Lower lobe of right lung (tissue), 2 donors: ENCODE measurements at regions not wholly inside any gene's neighbourhood (a gene's known extent, or its start where the extent isn't known, plus 50 kb on each side); places are given as distances from the start of the nearest gene placed in this dataset.

ENCODE experiments used
- ATAC-seq, 2 donors: fragments of 200-7000 bp; cut with Tn5 transposase; one replicate each; pipeline ENCODE4 v1.9.1; 2020 to 2022; ENCODE audit warnings: mild to moderate bottlenecking in 2 of 2, moderate library complexity in 2 of 2
- DNase-seq: peaks from one replicate; pipeline ENCODE4 v3.0.0-alpha.2; 2020
- H3K27ac ChIP-seq: fragments of 200-600 bp; one replicate; pipeline ENCODE4 v1.8.0; 2022
- H3K27me3 ChIP-seq: fragments of 200-600 bp; one replicate; pipeline ENCODE4 v1.8.0; 2022; ENCODE audit warnings: low read depth
- H3K36me3 ChIP-seq: fragments of 200-600 bp; one replicate; pipeline ENCODE4 v1.8.0; 2022; ENCODE audit warnings: mild to moderate bottlenecking
- H3K4me1 ChIP-seq: fragments of 200-600 bp; one replicate; pipeline ENCODE4 v1.8.0; 2022
- H3K4me3 ChIP-seq: fragments of 200-600 bp; one replicate; pipeline ENCODE4 v1.8.0; 2022; ENCODE audit warnings: mild to moderate bottlenecking
- H3K9me3 ChIP-seq: fragments of 200-600 bp; one replicate; pipeline ENCODE4 v1.8.0; 2022
- CTCF ChIP-seq: fragments of 200-600 bp; IDR thresholded peaks from one replicate; pipeline ENCODE4 v1.8.0; 2022; ENCODE audit warnings: antibody characterized with exemption, mild to moderate bottlenecking
- intact Hi-C: fragments of 100-400 bp; cut with DNase I; formaldehyde crosslinking; loops from one replicate; pipeline ENCODE4 v1.11.0; 2022
- donor health status: DM: no; HTN: yes; CAD: no; lungs with severe emphysema.

- no peaks in the 10 kb centered on the region for H3K9me3 ChIP-seq
- DNase-seq (no peak), ATAC-seq (no peak)
- H3K27ac ChIP-seq: no peak overlapping the region
- TF ChIP-seq CTCF: no peak
- intact Hi-C loops: no loop called here
- no peaks in the 10 kb centered on the region for H3K4me1 ChIP-seq
- H3K36me3 ChIP-seq: no peaks in the 10 kb centered on the region
- no peaks in the 10 kb centered on the region for H3K27me3 ChIP-seq
- no peak overlapping the region for H3K4me3 ChIP-seq
These were observed 355.3 kb upstream of the NEGR1 start for GRCh38 chr1:72637593-72637992.

- Histone ChIP-seq H3K4me3 (no peak overlapping the region), H3K27ac (no peak overlapping the region), H3K27me3 (no peaks in the 10 kb centered on the region), H3K4me1 (no peaks in the 10 kb centered on the region), H3K36me3 (no peaks in the 10 kb centered on the region), H3K9me3 (no peaks in the 10 kb centered on the region)
- DNase-seq (no peak), ATAC-seq (no peak)
- no peak for TF ChIP-seq CTCF
- intact Hi-C loops: no loop called here
These were observed 354.3 kb upstream of the NEGR1 start for GRCh38 chr1:72636631-72637030.

- intact Hi-C loops: no loop called here
- no peak for TF ChIP-seq CTCF
- Histone ChIP-seq H3K27me3 (no peaks in the 10 kb centered on the region), H3K4me3 (no peak overlapping the region), H3K9me3 (no peaks in the 10 kb centered on the region), H3K27ac (no peak overlapping the region), H3K4me1 (no peaks in the 10 kb centered on the region), H3K36me3 (no peaks in the 10 kb centered on the region)
- peak in 1 of 2 donors; percentile 34 for ATAC-seq
- no peak for DNase-seq
These were observed 353.4 kb upstream of the NEGR1 start for GRCh38 chr1:72635719-72636118.

GRCh38 chr1:72634946-72635345, 352.6 kb upstream of the NEGR1 start:
- ATAC-seq (no peak), DNase-seq (no peak)
- no peak overlapping the region for H3K4me3 ChIP-seq
- H3K27ac ChIP-seq: no peak overlapping the region
- no peak for TF ChIP-seq CTCF
- H3K27me3 ChIP-seq: no peaks in the 10 kb centered on the region
- no peaks in the 10 kb centered on the region for H3K36me3 ChIP-seq
- intact Hi-C loops: no loop called here
- no peaks in the 10 kb centered on the region for H3K4me1 ChIP-seq
- H3K9me3 ChIP-seq: no peaks in the 10 kb centered on the region

- no peaks in the 10 kb centered on the region for H3K36me3 ChIP-seq
- no peaks in the 10 kb centered on the region for H3K27me3 ChIP-seq
- TF ChIP-seq CTCF: no peak
- DNase-seq (no peak), ATAC-seq (no peak)
- no peak overlapping the region for H3K27ac ChIP-seq
- intact Hi-C loops: no loop called here
- H3K4me3 ChIP-seq: no peak overlapping the region
- no peaks in the 10 kb centered on the region for H3K9me3 ChIP-seq
- H3K4me1 ChIP-seq: no peaks in the 10 kb centered on the region
These were observed 349.1 kb upstream of the NEGR1 start for GRCh38 chr1:72631449-72631848.

- Histone ChIP-seq H3K36me3 (no peaks in the 10 kb centered on the region), H3K4me3 (peak overlapping the region; percentile 34), H3K9me3 (no peaks in the 10 kb centered on the region), H3K27me3 (no peaks in the 10 kb centered on the region), H3K27ac (no peak overlapping the region), H3K4me1 (no peaks in the 10 kb centered on the region)
- no peak for DNase-seq
- peak; percentile 62 to 75 for ATAC-seq
- intact Hi-C loops: no loop called here
- peak; percentile 50 for TF ChIP-seq CTCF
These were observed 341.0 kb upstream of the NEGR1 start for GRCh38 chr1:72623299-72623708.
